ENCODE measurements at regions not wholly inside any gene's neighbourhood (a gene's known extent, or its start where the extent isn't known, plus 50 kb on each side); places are given as distances from the start of the nearest gene placed in this dataset.

GRCh38 chr3:106241593-106241992 is 372.8 kb upstream of the CBLB start:
- no peak overlapping the region for H3K4me3 ChIP-seq (ENCODE audit: low read depth, poor library complexity, severe bottlenecking)
- WGBS, 2 donors, result 78 to 88% methylated on average over 2 of the region's 2 CpGs
- intact Hi-C loops (cut with DNase I; ENCODE audit: low total_unique reads), result no loop called here
- no peak for DNase-seq (ENCODE audit: low spot score in 2 of 2)
- no peak for TF ChIP-seq POLR2A (IDR thresholded peaks at IDR 0.05)
- TF ChIP-seq, protein P1, sequence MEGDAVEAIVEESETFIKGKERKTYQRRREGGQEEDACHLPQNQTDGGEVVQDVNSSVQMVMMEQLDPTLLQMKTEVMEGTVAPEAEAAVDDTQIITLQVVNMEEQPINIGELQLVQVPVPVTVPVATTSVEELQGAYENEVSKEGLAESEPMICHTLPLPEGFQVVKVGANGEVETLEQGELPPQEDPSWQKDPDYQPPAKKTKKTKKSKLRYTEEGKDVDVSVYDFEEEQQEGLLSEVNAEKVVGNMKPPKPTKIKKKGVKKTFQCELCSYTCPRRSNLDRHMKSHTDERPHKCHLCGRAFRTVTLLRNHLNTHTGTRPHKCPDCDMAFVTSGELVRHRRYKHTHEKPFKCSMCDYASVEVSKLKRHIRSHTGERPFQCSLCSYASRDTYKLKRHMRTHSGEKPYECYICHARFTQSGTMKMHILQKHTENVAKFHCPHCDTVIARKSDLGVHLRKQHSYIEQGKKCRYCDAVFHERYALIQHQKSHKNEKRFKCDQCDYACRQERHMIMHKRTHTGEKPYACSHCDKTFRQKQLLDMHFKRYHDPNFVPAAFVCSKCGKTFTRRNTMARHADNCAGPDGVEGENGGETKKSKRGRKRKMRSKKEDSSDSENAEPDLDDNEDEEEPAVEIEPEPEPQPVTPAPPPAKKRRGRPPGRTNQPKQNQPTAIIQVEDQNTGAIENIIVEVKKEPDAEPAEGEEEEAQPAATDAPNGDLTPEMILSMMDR (IDR thresholded peaks at IDR 0.05), result no peak

DNA sequence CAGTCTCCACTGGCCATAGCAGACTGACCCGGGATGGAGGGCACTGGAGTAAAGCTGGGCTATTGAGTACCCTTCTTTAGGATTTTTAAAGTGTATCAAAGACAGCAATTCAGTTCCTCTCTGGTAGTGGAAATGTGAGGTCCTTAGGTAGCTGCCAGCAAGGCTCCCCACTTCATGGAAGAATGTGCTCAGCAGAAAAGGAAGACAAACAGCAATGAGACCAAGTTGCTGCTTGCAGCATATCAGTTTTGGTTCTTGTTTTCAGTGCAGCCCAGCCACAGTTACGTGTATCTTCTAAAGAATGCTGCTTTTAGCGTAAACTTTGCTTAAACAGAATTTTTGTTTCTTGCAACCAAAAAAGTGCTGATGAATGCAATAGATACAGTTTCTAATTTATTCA is 374.0 kb upstream of the CBLB start:
- 85 to 88% methylated on average over 3 of the region's 3 CpGs for WGBS, 2 donors
- DNase-seq (ENCODE audit: low spot score in 2 of 2), result no peak
- intact Hi-C loops (cut with DNase I; ENCODE audit: low total_unique reads), result no loop called here
- TF ChIP-seq, protein P1 (IDR thresholded peaks at IDR 0.05), result no peak
- no peak for TF ChIP-seq POLR2A (IDR thresholded peaks at IDR 0.05)
- H3K4me3 ChIP-seq (ENCODE audit: low read depth, poor library complexity, severe bottlenecking), result no peak overlapping the region

GRCh38 chr3:106245400-106245799 is 376.6 kb upstream of the CBLB start:
- DNase-seq (ENCODE audit: low spot score in 2 of 2), result no peak
- intact Hi-C loops (cut with DNase I; ENCODE audit: low total_unique reads), result no loop called here
- TF ChIP-seq, protein P1 (IDR thresholded peaks at IDR 0.05), result no peak
- no peak for TF ChIP-seq POLR2A (IDR thresholded peaks at IDR 0.05)
- H3K4me3 ChIP-seq (ENCODE audit: low read depth, poor library complexity, severe bottlenecking), result no peak overlapping the region

- intact Hi-C loops (cut with DNase I; ENCODE audit: low total_unique reads), result no loop called here
- TF ChIP-seq POLR2A (IDR thresholded peaks at IDR 0.05), result no peak
- TF ChIP-seq, protein P1 (IDR thresholded peaks at IDR 0.05), result no peak
- no peak for DNase-seq (ENCODE audit: low spot score in 2 of 2)
- 81% methylated on average over 5 of the region's 5 CpGs for WGBS, 2 donors
- no peak overlapping the region for H3K4me3 ChIP-seq (ENCODE audit: low read depth, poor library complexity, severe bottlenecking)
Observed at GRCh38 chr3:106247902-106248684, 379.3 kb upstream of the CBLB start.

DNA sequence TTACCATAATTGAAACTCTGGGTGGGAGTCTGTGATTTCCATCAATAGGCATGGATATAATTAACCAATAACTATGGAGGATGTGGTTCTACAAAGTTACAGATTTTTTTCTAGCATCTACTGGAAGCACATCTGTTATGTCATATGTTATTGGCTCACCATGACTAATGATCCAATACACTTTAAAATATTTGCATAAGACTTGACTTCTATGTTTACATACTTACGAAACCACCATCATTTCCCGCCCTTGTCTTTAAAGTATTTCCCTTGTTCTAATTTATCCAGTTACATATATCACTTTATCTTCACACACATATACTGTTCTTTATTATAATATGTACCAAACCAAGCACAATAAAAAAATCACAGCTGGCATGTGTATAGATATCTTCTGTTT is 380.3 kb upstream of the CBLB start:
- TF ChIP-seq POLR2A (IDR thresholded peaks at IDR 0.05), result no peak
- TF ChIP-seq, protein P1 (IDR thresholded peaks at IDR 0.05), result no peak
- intact Hi-C loops (cut with DNase I; ENCODE audit: low total_unique reads), result no loop called here
- WGBS, 2 donors, result 89 to 92% methylated on average over 2 of the region's 2 CpGs
- H3K4me3 ChIP-seq (ENCODE audit: low read depth, poor library complexity, severe bottlenecking), result no peak overlapping the region
- no peak for DNase-seq (ENCODE audit: low spot score in 2 of 2)

GRCh38 chr3:106249981-106250380 is 381.2 kb upstream of the CBLB start:
- intact Hi-C loops (cut with DNase I; ENCODE audit: low total_unique reads), result no loop called here
- TF ChIP-seq POLR2A (IDR thresholded peaks at IDR 0.05), result no peak
- TF ChIP-seq, protein P1 (IDR thresholded peaks at IDR 0.05), result no peak
- no peak overlapping the region for H3K4me3 ChIP-seq (ENCODE audit: low read depth, poor library complexity, severe bottlenecking)
- DNase-seq (ENCODE audit: low spot score in 2 of 2), result no peak
